ENCODE measurements at regions not wholly inside any gene's neighbourhood (a gene's known extent, or its start where the extent isn't known, plus 50 kb on each side); places are given as distances from the start of the nearest gene placed in this dataset.
"Not testable (repeated sequence)": the region's sequence is repeated elsewhere in the genome, so short reads cannot be mapped to it uniquely, and the experiment has no call there.

DNA sequence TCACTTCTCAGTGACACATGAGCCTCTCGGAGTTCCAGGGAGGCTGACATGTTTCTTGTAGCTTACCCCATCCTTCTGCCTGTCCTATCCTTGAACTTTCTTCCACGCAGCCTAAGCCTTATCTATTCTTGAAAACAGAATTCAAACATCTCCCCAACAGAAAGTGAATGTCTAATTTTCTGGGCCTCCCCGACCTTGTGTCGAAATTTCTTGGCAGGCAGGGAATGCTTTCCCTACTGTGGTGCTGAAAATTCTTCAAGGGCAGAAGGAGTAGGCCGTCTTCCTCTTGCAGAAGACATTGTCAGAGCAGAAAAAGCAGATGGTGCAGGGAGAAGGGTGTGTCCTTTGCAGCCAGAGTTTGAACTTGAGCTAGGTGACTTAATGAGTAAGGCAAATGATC, 63.0 kb upstream of the TCL1B start:
- Histone ChIP-seq H3K36me3 (ENCODE audit: control insufficient read depth, low read depth, low read length) (no peaks in the 10 kb centered on the region), H3K9me3 (ENCODE audit: control insufficient read depth, low read depth, low read length) (no peaks in the 10 kb centered on the region), H3K27me3 (ENCODE audit: control insufficient read depth, insufficient read depth, low read length) (peaks cover 3% of the 10 kb centered on the region), H3K27ac (ENCODE audit: low read length) (no peak overlapping the region), H3K9ac (ENCODE audit: low read length) (no peak overlapping the region), H3K4me1 (ENCODE audit: control insufficient read depth, low read depth, low read length) (peaks cover 12% of the 10 kb centered on the region), H3K4me3 (ENCODE audit: low read length) (no peak overlapping the region)

DNA sequence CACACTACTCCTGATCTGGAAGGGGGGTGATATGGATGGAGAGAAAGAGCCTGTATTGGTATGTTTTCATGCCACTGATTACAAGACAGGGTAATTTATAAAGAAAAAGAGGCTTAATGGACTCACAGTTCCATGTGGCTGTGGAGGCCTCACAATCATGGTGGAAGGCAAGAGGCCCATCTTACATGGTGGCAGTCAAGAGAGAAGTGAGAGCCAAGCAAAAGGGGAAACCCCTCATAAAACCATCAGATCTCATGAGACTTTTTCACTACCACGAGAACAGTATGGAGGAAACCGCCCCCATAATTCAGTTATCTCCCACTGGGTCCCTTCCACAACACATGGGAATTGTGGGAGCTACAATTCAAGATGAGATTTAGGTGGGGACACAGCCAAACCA, 60.5 kb upstream of the TCL1B start:
- not testable (repeated sequence) for H3K9me3 ChIP-seq (ENCODE audit: control insufficient read depth, low read depth, low read length); H3K4me3 ChIP-seq (ENCODE audit: low read length); H3K36me3 ChIP-seq (ENCODE audit: control insufficient read depth, low read depth, low read length); H3K4me1 ChIP-seq (ENCODE audit: control insufficient read depth, low read depth, low read length); H3K27ac ChIP-seq (ENCODE audit: low read length); H3K27me3 ChIP-seq (ENCODE audit: control insufficient read depth, insufficient read depth, low read length); H3K9ac ChIP-seq (ENCODE audit: low read length)

DNA sequence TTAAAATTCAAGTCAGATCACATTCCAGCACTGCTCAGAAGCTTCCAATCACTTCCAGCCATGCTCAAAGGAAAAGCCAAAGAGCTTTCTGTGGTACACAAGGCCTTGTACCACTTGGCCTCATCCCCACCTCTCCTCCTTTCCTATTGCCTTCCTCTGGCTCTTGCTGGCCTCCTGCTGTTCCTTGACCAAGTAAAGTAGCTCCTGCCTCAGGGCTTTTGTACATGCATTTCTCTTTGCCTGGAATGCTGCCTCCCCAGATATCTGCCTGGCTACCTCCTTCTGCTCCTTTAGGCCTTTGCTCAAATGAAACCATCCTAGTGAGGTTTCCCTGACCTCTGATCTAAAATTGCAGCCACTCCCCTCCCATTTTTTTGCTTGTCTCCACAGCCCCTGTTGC, 51.2 kb upstream of the TCL1B start:
- no peak overlapping the region for H3K27ac ChIP-seq (ENCODE audit: low read length)
- H3K36me3 ChIP-seq (ENCODE audit: control insufficient read depth, low read depth, low read length) = no peaks in the 10 kb centered on the region
- no peak overlapping the region for H3K4me3 ChIP-seq (ENCODE audit: low read length)
- H3K9ac ChIP-seq (ENCODE audit: low read length) = no peak overlapping the region
- H3K4me1 ChIP-seq (ENCODE audit: control insufficient read depth, low read depth, low read length) = peaks cover 1% of the 10 kb centered on the region
- H3K27me3 ChIP-seq (ENCODE audit: control insufficient read depth, insufficient read depth, low read length) = no peaks in the 10 kb centered on the region
- no peaks in the 10 kb centered on the region for H3K9me3 ChIP-seq (ENCODE audit: control insufficient read depth, low read depth, low read length)

Data from iPS-18a (cell line).